Natural killer cell (primary cell): ENCODE measurements at regions not wholly inside any gene's neighbourhood (a gene's known extent, or its start where the extent isn't known, plus 50 kb on each side); places are given as distances from the start of the nearest gene placed in this dataset.

Experiments
- ATAC-seq, 3 donors: fragments of 150-1000 bp in 2 of 3; fragments of 200-7000 bp in 1 of 3; cut with Tn5 transposase; 1 replicate in 1 of 3; 2 replicates in 2 of 3; pipeline ENCODE4 v1.10.0; 2021; ENCODE audit warnings: mild to moderate bottlenecking in 2 of 3, moderate library complexity in 2 of 3
- DNase-seq, 2 donors: peaks; one replicate each; pipeline versions ENCODE4 v3.0.0 to v3.0.0-alpha.2; 2013 to 2021; ENCODE audit warnings: mixed read lengths in 1 of 2
- H3K27ac ChIP-seq: one replicate; pipeline ENCODE4 v1.5.1; 2013; ENCODE audit warnings: mild to moderate bottlenecking, low read length
- H3K27me3 ChIP-seq: one replicate; pipeline ENCODE4 v1.6.1; 2013; ENCODE audit warnings: low read length; ENCODE audit not compliant: control insufficient read depth, insufficient read depth
- H3K36me3 ChIP-seq: one replicate; pipeline ENCODE4 v1.6.1; 2013; ENCODE audit warnings: low read length; ENCODE audit not compliant: control insufficient read depth, insufficient read depth
- H3K4me1 ChIP-seq: one replicate; pipeline ENCODE4 v1.6.1; 2013; ENCODE audit warnings: low read length; ENCODE audit not compliant: control insufficient read depth, insufficient read depth
- H3K4me3 ChIP-seq: one replicate; pipeline ENCODE4 v1.5.1; 2013; ENCODE audit warnings: low read length
- H3K9me3 ChIP-seq: one replicate; pipeline ENCODE4 v1.6.1; 2013; ENCODE audit warnings: low read length; ENCODE audit not compliant: control insufficient read depth, insufficient read depth
- H3K27ac Mint-ChIP-seq, 2 donors: one replicate each; pipeline ENCODE4 v1.8.0; 2022; ENCODE audit warnings: mild to moderate bottlenecking in 2 of 2, mixed read lengths in 2 of 2, moderate library complexity in 1 of 2
- H3K27me3 Mint-ChIP-seq, 2 donors: one replicate each; pipeline ENCODE4 v1.8.0; 2022; ENCODE audit warnings: low read depth in 2 of 2, mixed read lengths in 2 of 2
- H3K36me3 Mint-ChIP-seq: one replicate; pipeline ENCODE4 v1.8.0; 2022; ENCODE audit warnings: mixed read lengths
- H3K4me1 Mint-ChIP-seq, 2 donors: one replicate each; pipeline ENCODE4 v1.8.0; 2022; ENCODE audit warnings: mixed read lengths in 2 of 2
- H3K4me3 Mint-ChIP-seq: one replicate; pipeline ENCODE4 v1.8.0; 2022; ENCODE audit warnings: mild to moderate bottlenecking, moderate library complexity, mixed read lengths
- H3K9me3 Mint-ChIP-seq, 2 donors: one replicate each; pipeline ENCODE4 v1.8.0; 2022; ENCODE audit warnings: mixed read lengths in 2 of 2
- CTCF ChIP-seq: fragments of 200-600 bp; IDR thresholded peaks from one replicate; pipeline ENCODE4 v1.8.0; 2022; ENCODE audit warnings: antibody characterized with exemption
- WGBS: methylation state at CpG from one replicate; pipeline ENCODE4 v1.1.7; 2013; ENCODE audit warnings: missing lambda C conversion rate; ENCODE audit not compliant: insufficient coverage; 5-methylcytosine and 5-hydroxymethylcytosine counted together
- intact Hi-C: fragments of 100-400 bp; cut with micrococcal nuclease; formaldehyde crosslinking; loops from one replicate; pipeline ENCODE4 v1.14.2; 2022

GRCh38 chr6:115663681-115664080, 397.0 kb downstream of the FRK start:
- DNase-seq: no peak
- Histone ChIP-seq H3K9me3 (no peaks in the 10 kb centered on the region), H3K4me1 (no peaks in the 10 kb centered on the region), H3K4me3 (no peak overlapping the region), H3K27me3 (no peaks in the 10 kb centered on the region), H3K36me3 (no peaks in the 10 kb centered on the region), H3K27ac (no peak overlapping the region)
- Mint-ChIP-seq H3K4me1 (no peaks in the 10 kb centered on the region), H3K27ac (no peak overlapping the region), H3K4me3 (no peak overlapping the region), H3K36me3 (peaks cover 13% of the 10 kb centered on the region), H3K9me3 (peaks cover 11 to 15% of the 10 kb centered on the region in 2 donors), H3K27me3 (no peaks in the 10 kb centered on the region)
- no peak for TF ChIP-seq CTCF
- WGBS: 73% methylated on average over 3 of the region's 3 CpGs
- ATAC-seq: no peak
- intact Hi-C loops: no loop called here

GRCh38 chr6:115643762-115644161, 416.9 kb downstream of the FRK start:
- intact Hi-C loops: no loop called here
- Mint-ChIP-seq H3K27ac (no peak overlapping the region), H3K4me3 (no peak overlapping the region), H3K9me3 (peaks cover 11 to 20% of the 10 kb centered on the region in 2 donors), H3K27me3 (no peaks in the 10 kb centered on the region), H3K36me3 (no peaks in the 10 kb centered on the region), H3K4me1 (no peaks in the 10 kb centered on the region)
- H3K27ac ChIP-seq: no peak overlapping the region
- TF ChIP-seq CTCF: no peak
- H3K27me3 ChIP-seq: no peaks in the 10 kb centered on the region
- ATAC-seq: no peak
- H3K36me3 ChIP-seq: no peaks in the 10 kb centered on the region
- peaks cover 7% of the 10 kb centered on the region for H3K9me3 ChIP-seq
- DNase-seq: no peak
- WGBS: 31% methylated on average over 2 of the region's 2 CpGs
- H3K4me3 ChIP-seq: no peak overlapping the region
- no peaks in the 10 kb centered on the region for H3K4me1 ChIP-seq

GRCh38 chr6:115634887-115635286, 425.8 kb downstream of the FRK start:
- no peak for TF ChIP-seq CTCF
- no peak overlapping the region for H3K4me3 Mint-ChIP-seq
- Histone ChIP-seq H3K27ac (no peak overlapping the region), H3K4me3 (no peak overlapping the region), H3K27me3 (no peaks in the 10 kb centered on the region), H3K36me3 (no peaks in the 10 kb centered on the region), H3K4me1 (no peaks in the 10 kb centered on the region), H3K9me3 (peaks cover 6% of the 10 kb centered on the region)
- DNase-seq (no peak), ATAC-seq (no peak)
- H3K27ac Mint-ChIP-seq: no peak overlapping the region
- intact Hi-C loops: no loop called here
- no peaks in the 10 kb centered on the region for H3K27me3 Mint-ChIP-seq
- no peaks in the 10 kb centered on the region for H3K4me1 Mint-ChIP-seq
- no peaks in the 10 kb centered on the region for H3K36me3 Mint-ChIP-seq
- H3K9me3 Mint-ChIP-seq: peaks cover 2 to 8% of the 10 kb centered on the region in 2 donors

- H3K27ac Mint-ChIP-seq: no peak overlapping the region
- no peaks in the 10 kb centered on the region for H3K4me1 Mint-ChIP-seq
- no peaks in the 10 kb centered on the region for H3K27me3 Mint-ChIP-seq
- H3K4me3 Mint-ChIP-seq: no peak overlapping the region
- no CpG with 5 or more reads among the region's 2 CpGs for WGBS
- intact Hi-C loops: no loop called here
- peaks cover 6% of the 10 kb centered on the region for H3K9me3 ChIP-seq
- H3K9me3 Mint-ChIP-seq: peaks cover 2 to 8% of the 10 kb centered on the region in 2 donors
- no peaks in the 10 kb centered on the region for H3K36me3 ChIP-seq
- no peak overlapping the region for H3K27ac ChIP-seq
- H3K4me1 ChIP-seq: no peaks in the 10 kb centered on the region
- H3K4me3 ChIP-seq: no peak overlapping the region
- ATAC-seq (no peak), DNase-seq (no peak)
- H3K36me3 Mint-ChIP-seq: no peaks in the 10 kb centered on the region
- TF ChIP-seq CTCF: no peak
- no peaks in the 10 kb centered on the region for H3K27me3 ChIP-seq
These were observed 426.6 kb downstream of the FRK start for GRCh38 chr6:115634131-115634530.
